ENCODE measurements at regions not wholly inside any gene's neighbourhood (a gene's known extent, or its start where the extent isn't known, plus 50 kb on each side); places are given as distances from the start of the nearest gene placed in this dataset.

GRCh38 chr7:41351091-41351490 lies 351.8 kb downstream of the INHBA start:
- no peak overlapping the region for H3K4ac ChIP-seq (replicated peaks; ENCODE audit: insufficient read length, low read depth, low read length)
- no peak overlapping the region for H3K14ac ChIP-seq (ENCODE audit: insufficient read length)
- no peak for FAIRE-seq
- no peak overlapping the region for H4K8ac ChIP-seq (ENCODE audit: extremely low read depth, insufficient read depth, low read length)
- DNase-seq (ENCODE audit: low read depth in 1 of 2, low spot score in 2 of 2): no peak
- H3K23ac ChIP-seq (ENCODE audit: insufficient read length): no peak overlapping the region
- no peak for TF ChIP-seq RBBP5 (IDR thresholded peaks at IDR 0.05; ENCODE audit: borderline replicate concordance, low read depth, low read length)
- TF ChIP-seq HDAC2 (IDR thresholded peaks at IDR 0.05; ENCODE audit: borderline replicate concordance in 1 of 2, low read depth in 2 of 2, low read length in 2 of 2): no peak
- no peak for TF ChIP-seq EP300 (IDR thresholded peaks at IDR 0.05; ENCODE audit: borderline replicate concordance in 1 of 2, low read depth in 2 of 2, low read length in 2 of 2)
- TF ChIP-seq BRCA1 (IDR thresholded peaks at IDR 0.05; ENCODE audit: low read depth, low read length): no peak
- TF ChIP-seq NANOG (IDR thresholded peaks at IDR 0.05; ENCODE audit: insufficient read depth, low read depth, low read length, poor library complexity, severe bottlenecking): no peak
- no peak for TF ChIP-seq SIX5 (IDR thresholded peaks at IDR 0.05; ENCODE audit: low read depth, low read length)
- TF ChIP-seq SRF (IDR thresholded peaks at IDR 0.05; ENCODE audit: low read depth, low read length): no peak
- no peak for TF ChIP-seq RXRA (IDR thresholded peaks at IDR 0.05; ENCODE audit: insufficient read depth, low read depth, low read length)
- WGBS, 2 experiments (ENCODE audit: extremely low coverage in 1 of 2, insufficient coverage in 1 of 2, insufficient read length in 1 of 2, insufficient replicate concordance in 2 of 2, low coverage in 1 of 2, low lambda C conversion rate in 2 of 2, missing lambda C conversion rate in 1 of 2): 94% methylated on average over 1 of the region's 1 CpG; no CpG with 5 or more reads in 1 of the 2 experiments
- no peak overlapping the region for H2BK15ac ChIP-seq (ENCODE audit: low read length)
- peaks cover 0 to 3% of the 10 kb centered on the region in 2 experiments; a peak in 1 of 4 replicates for H3K9me3 ChIP-seq (ENCODE audit: insufficient read depth in 2 of 2, low read depth in 1 of 2, low read length in 1 of 2)
- no peak overlapping the region for H2BK20ac ChIP-seq (ENCODE audit: low read length)
- H3K36me3 ChIP-seq (ENCODE audit: control insufficient read depth in 2 of 4, insufficient read depth in 4 of 4, low read length in 3 of 4): no peaks in the 10 kb centered on the region
- no peak overlapping the region for H2BK12ac ChIP-seq (ENCODE audit: low read depth, low read length)
- H3K27ac ChIP-seq (ENCODE audit: low read depth, low read length): no peak overlapping the region
- no peak overlapping the region for H3K4me2 ChIP-seq (ENCODE audit: insufficient read depth in 1 of 2, low read depth in 2 of 2, low read length in 2 of 2)
- H3K18ac ChIP-seq (ENCODE audit: extremely low read depth, low read length): no peak overlapping the region
- ChIA-PET CTCF (ENCODE audit: partially characterized antibody) (no interaction called here), POLR2A (ENCODE audit: partially characterized antibody) (no interaction called here)
- no peaks in the 10 kb centered on the region for H3K4me1 ChIP-seq (replicated peaks in 1 of 4; ENCODE audit: control insufficient read depth in 3 of 4, insufficient read depth in 4 of 4, low read length in 3 of 4)
- no peak overlapping the region for H3K9ac ChIP-seq (replicated peaks in 1 of 4; ENCODE audit: extremely low read depth in 1 of 4, low read depth in 3 of 4, low read length in 3 of 4)
- no peak overlapping the region for H2AK5ac ChIP-seq (ENCODE audit: low read depth, low read length)
- H3K56ac ChIP-seq (replicated peaks; ENCODE audit: insufficient read length, low read depth, low read length): no peak overlapping the region
- H2BK120ac ChIP-seq (replicated peaks; ENCODE audit: low read depth, low read length): no peak overlapping the region
- no peaks in the 10 kb centered on the region for H3K79me1 ChIP-seq (ENCODE audit: low read depth, low read length)
- H2AFZ ChIP-seq (ENCODE audit: low read length): no peak overlapping the region
- H3K4me3 ChIP-seq (ENCODE audit: extremely low read depth in 1 of 4, insufficient read depth in 2 of 4, low read depth in 3 of 4, low read length in 4 of 4): no peak overlapping the region
- no peaks in the 10 kb centered on the region for H3K79me2 ChIP-seq (ENCODE audit: control insufficient read depth in 1 of 2, insufficient read depth in 2 of 2, low read length in 2 of 2)
- H2BK5ac ChIP-seq (ENCODE audit: low read depth, low read length): no peak overlapping the region
- no peaks in the 10 kb centered on the region for H3K23me2 ChIP-seq (ENCODE audit: low read depth, low read length)
- no peak overlapping the region for H4K5ac ChIP-seq (ENCODE audit: insufficient read length, low read depth, low read length)
- H4K20me1 ChIP-seq (replicated peaks in 1 of 2; ENCODE audit: control insufficient read depth in 1 of 2, insufficient read depth in 2 of 2, low read length in 2 of 2): no peaks in the 10 kb centered on the region
- no peaks in the 10 kb centered on the region for H3K27me3 ChIP-seq (replicated peaks in 1 of 4; ENCODE audit: control insufficient read depth in 3 of 4, extremely low read depth in 1 of 4, insufficient read depth in 3 of 4, low read length in 3 of 4)
- H4K91ac ChIP-seq (replicated peaks; ENCODE audit: insufficient read length, low read length): no peak overlapping the region
